ENCODE measurements at regions not wholly inside any gene's neighbourhood (a gene's known extent, or its start where the extent isn't known, plus 50 kb on each side); places are given as distances from the start of the nearest gene placed in this dataset.
"Not testable (repeated sequence)": the region's sequence is repeated elsewhere in the genome, so short reads cannot be mapped to it uniquely, and the experiment has no call there.

GRCh38 chr12:84470361-84470760 is 442.2 kb downstream of the SLC6A15 start:
- no peak for TF ChIP-seq CTCF (IDR thresholded peaks at IDR 0.05)
- Mint-ChIP-seq H3K27ac (no peak overlapping the region), H3K9me3 (no peaks in the 10 kb centered on the region), H3K4me1 (no peaks in the 10 kb centered on the region), H3K4me3 (no peak overlapping the region), H3K36me3 (ENCODE audit: low read depth) (no peaks in the 10 kb centered on the region), H3K27me3 (no peaks in the 10 kb centered on the region)
- intact Hi-C loops (cut with micrococcal nuclease), result no loop called here
- POLR2A ChIA-PET, result no interaction called here
- DNase-seq, result no peak
- CTCF ChIA-PET, result no interaction called here
- ATAC-seq (ENCODE audit: low read depth), result no peak

DNA sequence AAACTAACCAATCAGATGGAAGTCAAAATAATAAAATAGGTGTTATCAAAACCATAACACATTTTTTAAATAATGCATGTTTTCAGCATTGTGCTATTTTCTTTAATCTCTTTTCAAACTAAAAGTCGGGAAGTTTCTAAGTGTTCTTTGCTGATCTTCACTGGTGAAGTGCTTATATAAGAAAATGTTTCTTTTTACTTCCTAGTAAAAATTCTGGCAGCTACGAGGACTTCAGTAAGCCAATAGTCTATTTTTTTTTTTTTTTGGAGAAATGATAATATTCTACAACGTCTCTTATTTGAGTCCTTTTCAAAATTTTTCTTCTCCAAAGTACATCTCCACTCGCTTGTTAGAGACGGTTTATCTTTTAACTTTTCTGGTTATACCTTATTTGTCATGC is 448.0 kb downstream of the SLC6A15 start:
- ChIA-PET POLR2A (no interaction called here), CTCF (no interaction called here)
- no peak overlapping the region for H3K27ac Mint-ChIP-seq
- no peak overlapping the region for H3K4me3 Mint-ChIP-seq
- no peak for ATAC-seq (ENCODE audit: low read depth)
- no peaks in the 10 kb centered on the region for H3K4me1 Mint-ChIP-seq
- no peak for DNase-seq
- H3K36me3 Mint-ChIP-seq (ENCODE audit: low read depth), result no peaks in the 10 kb centered on the region
- intact Hi-C loops (cut with micrococcal nuclease), result no loop called here
- no peaks in the 10 kb centered on the region for H3K27me3 Mint-ChIP-seq
- peaks cover 4% of the 10 kb centered on the region for H3K9me3 Mint-ChIP-seq
- no peak for TF ChIP-seq CTCF (IDR thresholded peaks at IDR 0.05)

GRCh38 chr12:84463741-84464495 is 448.7 kb downstream of the SLC6A15 start:
- no peak for TF ChIP-seq CTCF (IDR thresholded peaks at IDR 0.05)
- H3K4me3 Mint-ChIP-seq, result no peak overlapping the region
- H3K36me3 Mint-ChIP-seq (ENCODE audit: low read depth), result no peaks in the 10 kb centered on the region
- no peaks in the 10 kb centered on the region for H3K27me3 Mint-ChIP-seq
- H3K9me3 Mint-ChIP-seq, result peaks cover 4% of the 10 kb centered on the region
- POLR2A ChIA-PET, result no interaction called here
- H3K4me1 Mint-ChIP-seq, result no peaks in the 10 kb centered on the region
- intact Hi-C loops (cut with micrococcal nuclease), result no loop called here
- no peak overlapping the region for H3K27ac Mint-ChIP-seq
- CTCF ChIA-PET, result no interaction called here
- ATAC-seq (ENCODE audit: low read depth), result no peak
- no peak for DNase-seq

- CTCF ChIA-PET, result no interaction called here
- Mint-ChIP-seq H3K36me3 (ENCODE audit: low read depth) (no peaks in the 10 kb centered on the region), H3K4me1 (no peaks in the 10 kb centered on the region), H3K9me3 (no peaks in the 10 kb centered on the region), H3K27ac (no peak overlapping the region), H3K4me3 (no peak overlapping the region), H3K27me3 (no peaks in the 10 kb centered on the region)
- POLR2A ChIA-PET, result no interaction called here
- no peak for DNase-seq
- intact Hi-C loops (cut with micrococcal nuclease), result no loop called here
- TF ChIP-seq CTCF (IDR thresholded peaks at IDR 0.05), result no peak
- ATAC-seq (ENCODE audit: low read depth), result no peak
Measured at GRCh38 chr12:84455598-84455997, 457.0 kb downstream of the SLC6A15 start.

DNA sequence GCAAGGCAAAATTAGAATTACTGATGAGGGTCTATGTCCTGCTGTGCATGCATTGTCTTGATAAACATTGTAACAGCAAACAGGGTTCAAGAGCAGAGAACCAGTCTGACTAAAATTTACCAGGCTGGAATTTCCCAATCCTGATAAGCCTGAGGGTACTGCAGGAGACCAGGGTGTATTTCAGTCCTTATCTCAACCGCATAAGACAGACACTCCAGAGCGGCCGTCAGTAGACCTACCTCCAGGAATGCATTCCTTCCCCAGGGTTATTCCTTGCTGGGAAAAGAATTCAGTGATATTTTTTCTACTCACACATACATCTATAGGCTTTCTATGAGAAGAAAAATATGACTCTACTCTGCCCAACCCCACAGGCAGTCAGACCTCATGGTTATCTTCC is 466.1 kb downstream of the SLC6A15 start:
- H3K9me3 Mint-ChIP-seq; H3K4me1 Mint-ChIP-seq; H3K27ac Mint-ChIP-seq; H3K4me3 Mint-ChIP-seq; H3K27me3 Mint-ChIP-seq; DNase-seq; intact Hi-C loops (cut with micrococcal nuclease); CTCF ChIA-PET; ATAC-seq (ENCODE audit: low read depth); H3K36me3 Mint-ChIP-seq (ENCODE audit: low read depth); POLR2A ChIA-PET: not testable (repeated sequence)

DNA sequence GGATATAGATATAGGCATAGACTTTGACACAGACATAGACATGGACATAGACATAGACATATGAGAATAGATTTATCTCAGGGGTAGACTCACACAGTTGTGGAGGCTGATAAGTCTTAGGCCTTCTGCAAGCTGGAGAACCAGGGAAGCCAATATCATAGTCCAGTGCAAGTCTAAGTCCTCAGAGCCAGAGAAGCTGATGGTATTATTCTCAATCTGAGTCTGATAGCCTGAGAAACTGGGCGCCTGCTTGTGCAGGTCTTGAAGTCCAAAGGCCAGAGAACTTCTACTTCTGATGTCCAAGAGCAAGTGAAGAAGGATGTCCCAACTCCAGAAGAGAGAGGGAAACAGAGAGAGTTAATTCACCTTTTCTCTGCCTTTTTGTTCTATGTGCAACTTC is 476.5 kb downstream of the SLC6A15 start:
- intact Hi-C loops (cut with micrococcal nuclease), result no loop called here
- Mint-ChIP-seq H3K4me3 (no peak overlapping the region), H3K9me3 (no peaks in the 10 kb centered on the region), H3K4me1 (no peaks in the 10 kb centered on the region), H3K27ac (no peak overlapping the region), H3K27me3 (no peaks in the 10 kb centered on the region), H3K36me3 (ENCODE audit: low read depth) (no peaks in the 10 kb centered on the region)
- ATAC-seq (ENCODE audit: low read depth) (no peak), DNase-seq (no peak)
- CTCF ChIA-PET, result no interaction called here
- no peak for TF ChIP-seq CTCF (IDR thresholded peaks at IDR 0.05)
- POLR2A ChIA-PET, result no interaction called here

Data from activated B cell treated with CpG ODN at 0.5 μM for 24 hours (primary cell).